IMR-90 (cell line): ENCODE measurements at regions not wholly inside any gene's neighbourhood (a gene's known extent, or its start where the extent isn't known, plus 50 kb on each side); places are given as distances from the start of the nearest gene placed in this dataset.

Experiments used
- ATAC-seq: fragments of 200-7000 bp; cut with Tn5 transposase; 2 replicates; pipeline ENCODE4 v1.9.1; 2020; ENCODE audit warnings: low read depth, mild to moderate bottlenecking, moderate library complexity
- BruUV-seq: library from RNA; stranded (reverse); fragments of 400-500 nt; replicated peaks from 2 replicates; lab custom pipeline; 2021; lab: Mats Ljungman, UMichigan
- CTCF ChIA-PET: fragments of 300-600 bp; formaldehyde crosslinking; extraction: SDS; loops from one replicate; lab custom pipeline; 2021; ENCODE audit warnings: antibody characterized with exemption; lab: Yijun Ruan, JAX
- POLR2A ChIA-PET: fragments of 300-600 bp; sonication (Branson Sonifier 250); formaldehyde crosslinking; loops from one replicate; lab custom pipeline; 2022; ENCODE audit warnings: antibody characterized with exemption; ENCODE audit not compliant: unreplicated experiment; lab: Charles Lee
- DNase-seq: peaks from one replicate; pipeline ENCODE4 v3.0.0; 2013
- H2AFZ ChIP-seq: replicated peaks from 2 replicates; pipeline ENCODE3; 2013; ENCODE audit warnings: low read length, mild to moderate bottlenecking; ENCODE audit not compliant: poor library complexity
- H2AK5ac ChIP-seq: 2 replicates; pipeline ENCODE4 v1.6.1; 2013; ENCODE audit warnings: low read depth, low read length, inconsistent platforms
- H2AK9ac ChIP-seq: replicated peaks from 2 replicates; pipeline ENCODE3; 2013; ENCODE audit warnings: mild to moderate bottlenecking, low read depth, low read length, moderate library complexity; ENCODE audit not compliant: poor library complexity
- H2BK120ac ChIP-seq: 2 replicates; pipeline ENCODE4 v1.6.1; 2013; ENCODE audit warnings: low read depth, low read length, inconsistent platforms
- H2BK15ac ChIP-seq: 3 replicates; pipeline ENCODE4 v1.6.1; 2013; ENCODE audit warnings: low read depth, low read length, inconsistent platforms
- H2BK20ac ChIP-seq: 2 replicates; pipeline ENCODE4 v1.6.1; 2013; ENCODE audit warnings: low read depth, mild to moderate bottlenecking, inconsistent platforms, low read length, moderate library complexity
- H2BK5ac ChIP-seq: 2 replicates; pipeline ENCODE4 v1.6.1; 2013; ENCODE audit warnings: mild to moderate bottlenecking, low read depth, low read length, inconsistent platforms; ENCODE audit not compliant: poor library complexity, severe bottlenecking
- H3K14ac ChIP-seq: replicated peaks from 2 replicates; pipeline ENCODE4 v1.6.1; 2013; ENCODE audit warnings: low read depth, low read length, inconsistent platforms
- H3K18ac ChIP-seq: 2 replicates; pipeline ENCODE4 v1.6.1; 2013; ENCODE audit warnings: low read depth, low read length, control low read depth
- H3K23ac ChIP-seq: 2 replicates; pipeline ENCODE4 v1.6.1; 2013; ENCODE audit warnings: low read depth, low read length, inconsistent platforms
- H3K27ac ChIP-seq: 2 replicates; pipeline ENCODE4 v1.5.1; 2013; ENCODE audit warnings: mild to moderate bottlenecking, control low read depth, low read length; ENCODE audit not compliant: insufficient read depth
- H3K27me3 ChIP-seq: 2 replicates; pipeline ENCODE4 v1.6.1; 2013; ENCODE audit warnings: low read length; ENCODE audit not compliant: control insufficient read depth, insufficient read depth
- H3K36me3 ChIP-seq: 2 replicates; pipeline ENCODE4 v1.6.1; 2013; ENCODE audit warnings: low read length, mixed read lengths; ENCODE audit not compliant: control insufficient read depth, insufficient read depth
- H3K4ac ChIP-seq: 2 replicates; pipeline ENCODE4 v1.6.1; 2013; ENCODE audit warnings: low read depth, low read length, inconsistent platforms
- H3K4me1 ChIP-seq: 2 replicates; pipeline ENCODE4 v1.6.1; 2013; ENCODE audit warnings: low read length, mixed read lengths; ENCODE audit not compliant: control insufficient read depth, insufficient read depth
- H3K4me2 ChIP-seq: 2 replicates; pipeline ENCODE4 v1.6.1; 2013; ENCODE audit warnings: low read depth, mild to moderate bottlenecking, control low read depth, low read length, moderate library complexity
- H3K4me3 ChIP-seq: 2 replicates; pipeline ENCODE4 v1.5.1; 2013; ENCODE audit warnings: low read depth, mild to moderate bottlenecking, control low read depth, low read length, moderate library complexity; ENCODE audit not compliant: insufficient read depth
- H3K56ac ChIP-seq: 2 replicates; pipeline ENCODE4 v1.6.1; 2013; ENCODE audit warnings: low read length, inconsistent platforms; ENCODE audit not compliant: insufficient read depth; ENCODE audit errors: extremely low read depth
- H3K79me1 ChIP-seq, 2 experiments: 2 replicates each; pipeline ENCODE4 v1.6.1; 2013; ENCODE audit warnings: low read length in 2 of 2, inconsistent platforms in 1 of 2, low read depth in 1 of 2
- H3K9ac ChIP-seq: 2 replicates; pipeline ENCODE4 v1.6.1; 2013; ENCODE audit warnings: low read depth, low read length, control low read depth
- H3K9me1 ChIP-seq: 2 replicates; pipeline ENCODE4 v1.6.1; 2013; ENCODE audit warnings: low read length, inconsistent platforms; ENCODE audit not compliant: insufficient read depth
- H3K9me3 ChIP-seq: 2 replicates; pipeline ENCODE4 v1.6.1; 2013; ENCODE audit warnings: low read length; ENCODE audit not compliant: control insufficient read depth, insufficient read depth
- H4K20me1 ChIP-seq: 2 replicates; pipeline ENCODE4 v1.6.1; 2013; ENCODE audit warnings: low read length, inconsistent platforms; ENCODE audit not compliant: insufficient read depth
- H4K5ac ChIP-seq: 2 replicates; pipeline ENCODE4 v1.6.1; 2013; ENCODE audit warnings: mild to moderate bottlenecking, low read depth, low read length, control low read depth
- H4K8ac ChIP-seq, 2 experiments: 2 replicates each; pipeline ENCODE4 v1.6.1; 2013; ENCODE audit warnings: low read depth in 2 of 2, low read length in 2 of 2, control low read depth in 1 of 2, inconsistent platforms in 1 of 2
- H4K91ac ChIP-seq: 2 replicates; pipeline ENCODE4 v1.6.1; 2013; ENCODE audit warnings: low read depth, low read length, inconsistent platforms; ENCODE audit not compliant: insufficient read depth
- BHLHE40 ChIP-seq: fragments of 150-350 bp; IDR thresholded peaks from 2 replicates; pipeline ENCODE4 v1.6.1; 2016; ENCODE audit warnings: mild to moderate bottlenecking, low read depth, low read length
- CEBPB ChIP-seq: IDR thresholded peaks from 2 replicates; pipeline ENCODE4 v1.6.1; 2012; ENCODE audit warnings: low read depth, low read length, improper control_type of control experiment
- CHD1 ChIP-seq: IDR thresholded peaks from 2 replicates; pipeline ENCODE4 v1.6.1; 2012; ENCODE audit warnings: low read depth, low read length, improper control_type of control experiment
- CTCF ChIP-seq: conservative IDR thresholded peaks from 2 replicates; pipeline ENCODE4 v1.5.1; 2012; ENCODE audit warnings: mild to moderate bottlenecking, low read depth, low read length, improper control_type of control experiment
- FOS ChIP-seq: fragments of 150-350 bp; IDR thresholded peaks from 2 replicates; pipeline ENCODE4 v1.6.1; 2016; ENCODE audit warnings: low read depth, low read length
- MAFK ChIP-seq: IDR thresholded peaks from 2 replicates; pipeline ENCODE4 v1.6.1; 2012; ENCODE audit warnings: low read depth, low read length, improper control_type of control experiment
- NFE2L2 ChIP-seq: fragments of 150-350 bp; IDR thresholded peaks from 2 replicates; pipeline ENCODE4 v1.6.1; 2016; ENCODE audit warnings: low read depth, mild to moderate bottlenecking, low read length
- POLR2A ChIP-seq: IDR thresholded peaks from 2 replicates; pipeline ENCODE4 v1.6.1; 2012; ENCODE audit warnings: mild to moderate bottlenecking, low read depth, low read length
- RAD21 ChIP-seq: IDR thresholded peaks from 2 replicates; pipeline ENCODE4 v1.6.1; 2012; ENCODE audit warnings: low read length, improper control_type of control experiment
- RCOR1 ChIP-seq: IDR thresholded peaks from 2 replicates; pipeline ENCODE4 v1.6.1; 2012; ENCODE audit warnings: mild to moderate bottlenecking, low read length, improper control_type of control experiment; ENCODE audit not compliant: insufficient replicate concordance
- RFX5 ChIP-seq: IDR thresholded peaks from 2 replicates; pipeline ENCODE4 v1.8.0; 2012; ENCODE audit warnings: low read depth, mild to moderate bottlenecking, low read length, moderate library complexity
- SMC3 ChIP-seq: fragments of 150-350 bp; IDR thresholded peaks from 2 replicates; pipeline ENCODE4 v1.6.1; 2016; ENCODE audit warnings: low read depth, mild to moderate bottlenecking, antibody characterized with exemption, low read length, moderate library complexity
- USF2 ChIP-seq: fragments of 150-350 bp; IDR thresholded peaks from 2 replicates; pipeline ENCODE4 v1.6.1; 2017; ENCODE audit warnings: mild to moderate bottlenecking, antibody characterized with exemption, low read length, low read depth
- WGBS, 2 experiments: methylation state at CpG; one replicate each; pipeline versions ENCODE4 v1.1.5 to v1.1.7; 2013; ENCODE audit warnings: missing lambda C conversion rate in 2 of 2; ENCODE audit not compliant: insufficient read length in 1 of 2; ENCODE audit errors: extremely low coverage in 2 of 2; 5-methylcytosine and 5-hydroxymethylcytosine counted together
- dilution Hi-C: fragments of 300-500 bp; cut with HindIII; formaldehyde crosslinking; loops from one replicate; pipeline ENCODE4 v1.14.3; 2018; ENCODE audit warnings: low sequenced_read_pairs; ENCODE audit not compliant: unreplicated experiment
- in situ Hi-C: fragments of 300-500 bp; cut with MboI; formaldehyde crosslinking; loops from 3 replicates; pipeline ENCODE4 v1.14.3; 2019; ENCODE audit warnings: low sequenced_read_pairs, inconsistent platforms, mixed read lengths
- intact Hi-C: fragments of 100-400 bp; cut with micrococcal nuclease; formaldehyde crosslinking; loops from 2 replicates; pipeline ENCODE4 v1.10.0; 2022

GRCh38 chr3:128554100-128554464 lies 61.1 kb upstream of the GATA2 start:
- Histone ChIP-seq H4K91ac (no peak overlapping the region), H4K5ac (no peak overlapping the region), H3K4me3 (no peak overlapping the region), H3K4me2 (no peak overlapping the region), H3K27ac (no peak overlapping the region), H2BK5ac (no peak overlapping the region), H2AFZ (no peak overlapping the region), H3K18ac (no peak overlapping the region), H3K36me3 (no peaks in the 10 kb centered on the region), H3K9me3 (no peaks in the 10 kb centered on the region; the same call in 1 of the 2 replicates), H3K27me3 (peaks cover 25% of the 10 kb centered on the region), H3K56ac (no peak overlapping the region), H3K9me1 (no peaks in the 10 kb centered on the region), H3K23ac (no peak overlapping the region), H4K8ac (no peak overlapping the region), H3K4ac (no peak overlapping the region), H4K20me1 (no peaks in the 10 kb centered on the region), H2AK5ac (no peak overlapping the region), H3K14ac (no peak overlapping the region), H2BK120ac (no peak overlapping the region), H3K4me1 (peaks cover 6% of the 10 kb centered on the region), H2BK20ac (no peak overlapping the region), H2BK15ac (no peak overlapping the region), H2AK9ac (no peak overlapping the region), H3K79me1 (no peaks in the 10 kb centered on the region), H3K9ac (no peak overlapping the region)
- in situ Hi-C loops: no loop called here
- WGBS, 2 experiments: 88% methylated on average over 1 of the region's 4 CpGs; no CpG with 5 or more reads in 1 of the 2 experiments
- ATAC-seq (no peak), DNase-seq (peak; percentile 79)
- no TSS peak for BruUV-seq
- CTCF ChIA-PET: interaction anchor here (1.3 kb wide), 1 partner anchor 19 kb away, joined by 3 read pairs; no protein-coding TSS in a partner anchor
- POLR2A ChIA-PET: no interaction called here
- TF ChIP-seq SMC3: peak; percentile 33; the same call in 1 of the 2 replicates
- peak; percentile 49; the same call in 1 of the 2 replicates for TF ChIP-seq FOS
- TF ChIP-seq CHD1: no peak
- no peak for TF ChIP-seq CEBPB
- TF ChIP-seq RCOR1: no peak
- TF ChIP-seq USF2: no peak
- peak; percentile 64; the same call in 1 of the 2 replicates for TF ChIP-seq BHLHE40
- TF ChIP-seq CTCF: peak; percentile 39
- no peak for TF ChIP-seq RFX5
- TF ChIP-seq RAD21: peak; percentile 18; the same call in 1 of the 2 replicates
- no peak for TF ChIP-seq POLR2A
- TF ChIP-seq MAFK: no peak
- TF ChIP-seq NFE2L2: no peak
- dilution Hi-C loops: no loop called here
- intact Hi-C loops: no loop called here
